B cell (primary cell): ENCODE measurements at regions not wholly inside any gene's neighbourhood (a gene's known extent, or its start where the extent isn't known, plus 50 kb on each side); places are given as distances from the start of the nearest gene placed in this dataset.

Experiments used
- ATAC-seq: fragments of 200-7000 bp; cut with Tn5 transposase; one replicate; pipeline ENCODE4 v1.10.0; 2021; ENCODE audit warnings: low read depth, mild to moderate bottlenecking, moderate number of reproducible peaks, moderate library complexity
- CTCF ChIA-PET: fragments of 350-600 bp; sonication (Branson Sonifier 250); formaldehyde crosslinking; loops from one replicate; lab custom pipeline; 2021; ENCODE audit warnings: antibody characterized with exemption, inconsistent platforms; lab: Charles Lee
- POLR2A ChIA-PET: fragments of 350-600 bp; sonication (Branson Sonifier 250); formaldehyde crosslinking; loops from one replicate; lab custom pipeline; 2021; ENCODE audit warnings: antibody characterized with exemption; lab: Charles Lee
- DNase-seq: peaks from one replicate; pipeline ENCODE4 v3.0.0; 2013
- H2AFZ ChIP-seq: 2 replicates; pipeline ENCODE4 v1.6.1; 2012; ENCODE audit warnings: mild to moderate bottlenecking, low read depth, low read length; ENCODE audit not compliant: insufficient read depth, poor library complexity, severe bottlenecking
- H3K27ac ChIP-seq, 2 donors: 1 replicate in 1 of 2; 2 replicates in 1 of 2; pipeline ENCODE4 v1.5.1; 2012 to 2013; ENCODE audit warnings: low read length in 2 of 2, mild to moderate bottlenecking in 2 of 2, moderate library complexity in 1 of 2
- H3K27me3 ChIP-seq, 4 experiments: fragments of 200-600 bp in 1 of 4; sonication (generic) in 1 of 4; replicated peaks in 1 of 4; 1 replicate in 2 of 4; 2 replicates in 2 of 4; pipeline versions ENCODE4 v1.6.1 to v1.7.0; 2013 to 2016; ENCODE audit warnings: low read length in 3 of 4, mild to moderate bottlenecking in 2 of 4, mixed read lengths in 1 of 4, moderate library complexity in 1 of 4; ENCODE audit not compliant: insufficient read depth in 4 of 4, control insufficient read depth in 3 of 4; ENCODE audit errors: control extremely low read depth in 1 of 4
- H3K36me3 ChIP-seq, 2 experiments: replicated peaks in 1 of 2; 1 replicate in 1 of 2; 2 replicates in 1 of 2; pipeline versions ENCODE4 v1.6.1 to v1.7.1; 2013; ENCODE audit warnings: low read length in 1 of 2; ENCODE audit not compliant: insufficient read depth in 2 of 2, control insufficient read depth in 1 of 2; ENCODE audit errors: control extremely low read depth in 1 of 2, extremely low read depth in 1 of 2
- H3K4me1 ChIP-seq, 2 donors: fragments of 200-600 bp in 1 of 2; sonication (generic) in 1 of 2; 1 replicate in 1 of 2; 2 replicates in 1 of 2; pipeline versions ENCODE4 v1.5.1 to v1.6.1; 2013 to 2017; ENCODE audit warnings: low read length in 2 of 2; ENCODE audit not compliant: control insufficient read depth in 2 of 2, insufficient read depth in 2 of 2
- H3K4me2 ChIP-seq: replicated peaks from 2 replicates; pipeline ENCODE3; 2012; ENCODE audit warnings: mild to moderate bottlenecking, low read depth, low read length; ENCODE audit not compliant: poor library complexity, severe bottlenecking
- H3K4me3 ChIP-seq, 5 experiments: fragments of 200-600 bp in 1 of 5; sonication (generic) in 1 of 5; 1 replicate in 3 of 5; 2 replicates in 2 of 5; pipeline versions ENCODE4 v1.5.1 to v1.7.0; 2011 to 2016; ENCODE audit warnings: low read length in 4 of 5, mild to moderate bottlenecking in 4 of 5, low read depth in 2 of 5, control low read depth in 1 of 5, moderate library complexity in 1 of 5; ENCODE audit not compliant: insufficient read depth in 1 of 5; ENCODE audit errors: control extremely low read depth in 1 of 5, extremely low read depth in 1 of 5
- H3K79me2 ChIP-seq: fragments of 200-600 bp; sonication (generic); one replicate; pipeline ENCODE4 v1.6.0; 2016; ENCODE audit warnings: low read length; ENCODE audit not compliant: control insufficient read depth, insufficient read depth
- H3K9ac ChIP-seq: fragments of 200-600 bp; sonication (generic); 2 replicates; pipeline ENCODE4 v1.6.1; 2017; ENCODE audit warnings: mild to moderate bottlenecking, low read length, moderate library complexity
- H3K9me3 ChIP-seq, 3 donors: one replicate each; pipeline versions ENCODE4 v1.6.1 to v1.7.1; 2013; ENCODE audit warnings: low read length in 2 of 3; ENCODE audit not compliant: control insufficient read depth in 2 of 3, insufficient read depth in 1 of 3; ENCODE audit errors: control extremely low read depth in 1 of 3
- H4K20me1 ChIP-seq: 2 replicates; pipeline ENCODE4 v1.6.0; 2012; ENCODE audit warnings: mild to moderate bottlenecking, low read length; ENCODE audit not compliant: insufficient read depth, control insufficient read depth, poor library complexity, severe bottlenecking
- H3K27ac Mint-ChIP-seq: one replicate; pipeline ENCODE4 v1.8.0; 2021; ENCODE audit warnings: mixed read lengths
- H3K27me3 Mint-ChIP-seq: one replicate; pipeline ENCODE4 v1.8.0; 2021; ENCODE audit warnings: mixed read lengths
- H3K4me1 Mint-ChIP-seq: one replicate; pipeline ENCODE4 v1.8.0; 2021; ENCODE audit warnings: mixed read lengths
- H3K4me3 Mint-ChIP-seq: one replicate; pipeline ENCODE4 v1.8.0; 2021; ENCODE audit warnings: mixed read lengths
- H3K9me3 Mint-ChIP-seq: one replicate; pipeline ENCODE4 v1.8.0; 2022; ENCODE audit warnings: mixed read lengths; ENCODE audit not compliant: insufficient read depth
- EZH2 ChIP-seq: IDR thresholded peaks from 2 replicates; pipeline ENCODE4 v1.6.1; 2012; ENCODE audit warnings: borderline replicate concordance, low read depth, mild to moderate bottlenecking, moderate library complexity, low read length; ENCODE audit not compliant: insufficient read depth, poor library complexity, severe bottlenecking
- WGBS: methylation state at CpG from one replicate; pipeline ENCODE4 v1.1.5; 2013; ENCODE audit warnings: missing lambda C conversion rate; ENCODE audit not compliant: insufficient coverage; 5-methylcytosine and 5-hydroxymethylcytosine counted together
- intact Hi-C: fragments of 100-400 bp; cut with micrococcal nuclease; formaldehyde crosslinking; loops from one replicate; pipeline ENCODE4 v1.10.0; 2022
- TF ChIP-seq, protein P1 (sequence below): fragments of 200-600 bp; IDR thresholded peaks from one replicate; pipeline ENCODE4 v1.8.0; 2022; ENCODE audit warnings: antibody characterized with exemption, mild to moderate bottlenecking

DNA sequence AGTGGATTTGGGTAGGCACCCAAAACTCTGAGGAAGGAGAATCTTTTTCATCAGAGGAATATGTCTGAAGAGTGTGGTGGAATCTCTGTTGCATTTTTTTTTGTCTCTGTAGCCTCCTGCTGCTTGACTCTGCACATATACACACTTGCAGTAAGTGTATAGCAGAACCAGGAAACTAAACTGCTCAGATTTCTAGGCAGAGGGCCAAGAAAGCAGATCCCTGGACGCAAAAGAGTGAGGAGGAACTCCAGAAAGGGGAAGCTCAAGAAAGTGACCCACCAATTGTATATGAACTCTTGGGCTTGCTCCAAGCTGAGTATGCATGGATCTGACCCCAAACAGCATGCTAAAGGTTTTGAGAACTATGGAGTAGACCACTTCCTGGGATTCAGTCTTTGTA, 181.8 kb downstream of the GADD45G start:
- Histone ChIP-seq H3K4me3 (no peak overlapping the region), H3K36me3 (no peaks in the 10 kb centered on the region), H3K4me1 (peaks cover 9% of the 10 kb centered on the region in 2 donors), H3K9ac (no peak overlapping the region), H3K9me3 (no peaks in the 10 kb centered on the region), H3K27me3 (no peaks in the 10 kb centered on the region), H3K4me2 (no peak overlapping the region), H3K79me2 (no peaks in the 10 kb centered on the region), H3K27ac (no peak overlapping the region), H4K20me1 (no peaks in the 10 kb centered on the region), H2AFZ (no peak overlapping the region)
- Mint-ChIP-seq H3K27ac (no peak overlapping the region), H3K4me1 (peaks cover 10% of the 10 kb centered on the region), H3K9me3 (no peaks in the 10 kb centered on the region), H3K27me3 (no peaks in the 10 kb centered on the region), H3K4me3 (no peak overlapping the region)
- CTCF ChIA-PET, result no interaction called here
- ATAC-seq (no peak), DNase-seq (no peak)
- WGBS, result 0% methylated on average over 1 of the region's 1 CpG
- no peak for TF ChIP-seq EZH2
- TF ChIP-seq, protein P1, sequence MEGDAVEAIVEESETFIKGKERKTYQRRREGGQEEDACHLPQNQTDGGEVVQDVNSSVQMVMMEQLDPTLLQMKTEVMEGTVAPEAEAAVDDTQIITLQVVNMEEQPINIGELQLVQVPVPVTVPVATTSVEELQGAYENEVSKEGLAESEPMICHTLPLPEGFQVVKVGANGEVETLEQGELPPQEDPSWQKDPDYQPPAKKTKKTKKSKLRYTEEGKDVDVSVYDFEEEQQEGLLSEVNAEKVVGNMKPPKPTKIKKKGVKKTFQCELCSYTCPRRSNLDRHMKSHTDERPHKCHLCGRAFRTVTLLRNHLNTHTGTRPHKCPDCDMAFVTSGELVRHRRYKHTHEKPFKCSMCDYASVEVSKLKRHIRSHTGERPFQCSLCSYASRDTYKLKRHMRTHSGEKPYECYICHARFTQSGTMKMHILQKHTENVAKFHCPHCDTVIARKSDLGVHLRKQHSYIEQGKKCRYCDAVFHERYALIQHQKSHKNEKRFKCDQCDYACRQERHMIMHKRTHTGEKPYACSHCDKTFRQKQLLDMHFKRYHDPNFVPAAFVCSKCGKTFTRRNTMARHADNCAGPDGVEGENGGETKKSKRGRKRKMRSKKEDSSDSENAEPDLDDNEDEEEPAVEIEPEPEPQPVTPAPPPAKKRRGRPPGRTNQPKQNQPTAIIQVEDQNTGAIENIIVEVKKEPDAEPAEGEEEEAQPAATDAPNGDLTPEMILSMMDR, result no peak
- intact Hi-C loops, result no loop called here
- POLR2A ChIA-PET, result no interaction called here

DNA sequence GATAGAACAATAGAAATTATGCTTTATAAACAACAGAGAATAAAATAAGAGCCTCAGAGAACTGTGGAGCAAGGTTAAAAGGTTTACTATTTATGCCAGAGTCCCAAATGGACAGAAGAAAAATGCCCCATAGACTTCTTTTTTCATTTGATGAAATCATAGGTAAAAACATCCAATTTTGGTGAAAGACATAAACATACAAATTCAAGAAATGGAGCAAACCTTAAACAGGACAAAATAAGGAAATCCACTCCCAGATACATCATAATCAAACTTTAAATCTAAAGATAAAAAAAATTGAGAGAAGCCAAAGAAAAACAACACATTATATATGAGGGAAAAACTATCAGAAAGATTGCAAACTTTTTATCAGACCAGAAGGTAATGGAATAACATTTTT, 182.8 kb downstream of the GADD45G start:
- no peaks in the 10 kb centered on the region for H3K9me3 ChIP-seq
- no peaks in the 10 kb centered on the region for H3K79me2 ChIP-seq
- TF ChIP-seq EZH2, result no peak
- TF ChIP-seq, protein P1, result no peak
- H3K36me3 ChIP-seq, result no peaks in the 10 kb centered on the region
- no peak for ATAC-seq
- H3K4me2 ChIP-seq, result no peak overlapping the region
- no peak overlapping the region for H3K4me3 ChIP-seq
- H3K9ac ChIP-seq, result no peak overlapping the region
- CTCF ChIA-PET, result no interaction called here
- H3K27ac ChIP-seq, result no peak overlapping the region
- peaks cover under 1% of the 10 kb centered on the region for H3K4me1 Mint-ChIP-seq
- H3K27me3 Mint-ChIP-seq, result no peaks in the 10 kb centered on the region
- no peak overlapping the region for H3K27ac Mint-ChIP-seq
- no peak overlapping the region for H3K4me3 Mint-ChIP-seq
- H3K9me3 Mint-ChIP-seq, result no peaks in the 10 kb centered on the region
- intact Hi-C loops, result no loop called here
- no peak for DNase-seq
- no peaks in the 10 kb centered on the region for H4K20me1 ChIP-seq
- POLR2A ChIA-PET, result no interaction called here
- no peaks in the 10 kb centered on the region for H3K27me3 ChIP-seq
- H2AFZ ChIP-seq, result no peak overlapping the region
- no peaks in the 10 kb centered on the region for H3K4me1 ChIP-seq
